ENCODE measurements at regions not wholly inside any gene's neighbourhood (a gene's known extent, or its start where the extent isn't known, plus 50 kb on each side); places are given as distances from the start of the nearest gene placed in this dataset.

DNA sequence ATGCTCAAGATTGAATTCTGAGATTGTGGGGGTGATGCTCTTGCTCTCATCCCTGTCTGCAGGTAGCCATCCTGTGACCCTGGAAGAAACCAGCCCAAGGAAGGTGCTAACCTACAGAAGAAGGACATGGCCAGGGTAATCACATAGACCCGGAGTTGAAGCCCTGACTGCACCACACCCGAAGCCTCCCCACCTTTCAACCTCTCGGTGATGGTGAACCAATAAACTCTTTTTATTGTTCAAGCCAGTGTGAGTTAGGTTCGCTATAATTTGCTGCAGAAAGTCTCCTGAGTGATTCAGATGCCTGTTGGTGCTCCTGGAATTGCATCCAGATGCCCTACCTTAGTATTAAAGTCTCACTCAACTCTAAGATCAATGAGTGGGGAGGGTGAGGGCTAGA is 163.6 kb downstream of the PLPP3 start:
- no peak for DNase-seq (ENCODE audit: low read depth in 2 of 2)
- Histone ChIP-seq H3K4me3 (replicated peaks in 1 of 4; ENCODE audit: control extremely low read depth in 1 of 4, insufficient read depth in 1 of 4, low read depth in 3 of 4, low read length in 4 of 4) (no peak overlapping the region), H3K9ac (ENCODE audit: insufficient read depth, low read length) (no peak overlapping the region), H3K79me2 (ENCODE audit: control insufficient read depth, insufficient read depth, low read length) (no peaks in the 10 kb centered on the region), H2AFZ (ENCODE audit: low read length) (no peak overlapping the region), H3K9me3 (ENCODE audit: control insufficient read depth, insufficient read depth, low read depth, low read length) (no peaks in the 10 kb centered on the region), H4K20me1 (ENCODE audit: control insufficient read depth, extremely low read depth, insufficient read depth, low read length) (no peaks in the 10 kb centered on the region), H3K4me2 (ENCODE audit: extremely low read depth, insufficient read depth, low read length) (no peak overlapping the region), H3K4me1 (ENCODE audit: control insufficient read depth, extremely low read depth, insufficient read depth, low read length) (no peaks in the 10 kb centered on the region), H3K27me3 (ENCODE audit: control insufficient read depth, insufficient read depth, low read length) (no peaks in the 10 kb centered on the region), H3K27ac (ENCODE audit: insufficient read depth, low read length) (no peak overlapping the region), H3K36me3 (ENCODE audit: control insufficient read depth, insufficient read depth, low read length) (no peaks in the 10 kb centered on the region)
- no peak for TF ChIP-seq EZH2 (IDR thresholded peaks at IDR 0.05; ENCODE audit: low read length, missing control alignments)

- no peaks in the 10 kb centered on the region for H4K20me1 ChIP-seq (ENCODE audit: control insufficient read depth, extremely low read depth, insufficient read depth, low read length)
- no peak for DNase-seq (ENCODE audit: low read depth in 2 of 2)
- no peak overlapping the region for H3K4me2 ChIP-seq (ENCODE audit: extremely low read depth, insufficient read depth, low read length)
- H3K9ac ChIP-seq (ENCODE audit: insufficient read depth, low read length) = no peak overlapping the region
- H3K9me3 ChIP-seq (ENCODE audit: control insufficient read depth, insufficient read depth, low read depth, low read length) = no peaks in the 10 kb centered on the region
- no peaks in the 10 kb centered on the region for H3K79me2 ChIP-seq (ENCODE audit: control insufficient read depth, insufficient read depth, low read length)
- H3K36me3 ChIP-seq (ENCODE audit: control insufficient read depth, insufficient read depth, low read length) = no peaks in the 10 kb centered on the region
- no peak overlapping the region for H2AFZ ChIP-seq (ENCODE audit: low read length)
- H3K27ac ChIP-seq (ENCODE audit: insufficient read depth, low read length) = no peak overlapping the region
- no peak for TF ChIP-seq EZH2 (IDR thresholded peaks at IDR 0.05; ENCODE audit: low read length, missing control alignments)
- TF ChIP-seq, protein P1, sequence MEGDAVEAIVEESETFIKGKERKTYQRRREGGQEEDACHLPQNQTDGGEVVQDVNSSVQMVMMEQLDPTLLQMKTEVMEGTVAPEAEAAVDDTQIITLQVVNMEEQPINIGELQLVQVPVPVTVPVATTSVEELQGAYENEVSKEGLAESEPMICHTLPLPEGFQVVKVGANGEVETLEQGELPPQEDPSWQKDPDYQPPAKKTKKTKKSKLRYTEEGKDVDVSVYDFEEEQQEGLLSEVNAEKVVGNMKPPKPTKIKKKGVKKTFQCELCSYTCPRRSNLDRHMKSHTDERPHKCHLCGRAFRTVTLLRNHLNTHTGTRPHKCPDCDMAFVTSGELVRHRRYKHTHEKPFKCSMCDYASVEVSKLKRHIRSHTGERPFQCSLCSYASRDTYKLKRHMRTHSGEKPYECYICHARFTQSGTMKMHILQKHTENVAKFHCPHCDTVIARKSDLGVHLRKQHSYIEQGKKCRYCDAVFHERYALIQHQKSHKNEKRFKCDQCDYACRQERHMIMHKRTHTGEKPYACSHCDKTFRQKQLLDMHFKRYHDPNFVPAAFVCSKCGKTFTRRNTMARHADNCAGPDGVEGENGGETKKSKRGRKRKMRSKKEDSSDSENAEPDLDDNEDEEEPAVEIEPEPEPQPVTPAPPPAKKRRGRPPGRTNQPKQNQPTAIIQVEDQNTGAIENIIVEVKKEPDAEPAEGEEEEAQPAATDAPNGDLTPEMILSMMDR (conservative IDR thresholded peaks at IDR 0.05 in 1 of 2, IDR thresholded peaks at IDR 0.05 in 1 of 2; ENCODE audit: low read depth in 1 of 2, low read length in 2 of 2) = no peak
- no peak overlapping the region for H3K4me3 ChIP-seq (replicated peaks in 1 of 4; ENCODE audit: control extremely low read depth in 1 of 4, insufficient read depth in 1 of 4, low read depth in 3 of 4, low read length in 4 of 4)
- no peaks in the 10 kb centered on the region for H3K4me1 ChIP-seq (ENCODE audit: control insufficient read depth, extremely low read depth, insufficient read depth, low read length)
- H3K27me3 ChIP-seq (ENCODE audit: control insufficient read depth, insufficient read depth, low read length) = no peaks in the 10 kb centered on the region
Observed at GRCh38 chr1:56415258-56415657, 164.1 kb downstream of the PLPP3 start.

DNA sequence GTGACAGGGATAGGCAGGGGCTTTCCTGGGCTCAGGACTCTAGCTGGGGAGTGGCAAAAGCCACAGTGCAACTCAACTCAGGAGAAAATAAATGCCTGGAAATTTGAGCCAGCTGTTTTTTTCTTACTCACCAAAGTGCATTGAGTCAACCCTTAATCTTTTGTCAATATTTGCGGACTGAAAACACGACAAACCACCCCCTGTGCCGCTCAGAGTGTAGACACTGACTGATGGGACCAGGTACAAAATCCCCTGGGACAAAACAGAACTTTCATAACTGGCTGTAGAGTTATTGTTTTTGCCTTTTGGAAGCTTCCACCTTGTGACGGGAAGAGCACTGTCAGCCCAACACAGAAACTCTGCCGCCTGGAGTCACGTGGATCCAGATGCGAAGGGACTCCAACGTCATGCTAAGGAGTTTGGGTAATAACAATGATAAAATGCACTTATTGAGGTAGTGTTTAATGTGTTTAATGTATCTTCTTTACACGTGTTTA is 164.6 kb downstream of the PLPP3 start:
- no peak for DNase-seq (ENCODE audit: low read depth in 2 of 2)
- Histone ChIP-seq H3K4me1 (ENCODE audit: control insufficient read depth, extremely low read depth, insufficient read depth, low read length) (no peaks in the 10 kb centered on the region), H3K36me3 (ENCODE audit: control insufficient read depth, insufficient read depth, low read length) (no peaks in the 10 kb centered on the region), H3K27me3 (ENCODE audit: control insufficient read depth, insufficient read depth, low read length) (no peaks in the 10 kb centered on the region), H3K9me3 (ENCODE audit: control insufficient read depth, insufficient read depth, low read depth, low read length) (no peaks in the 10 kb centered on the region), H3K9ac (ENCODE audit: insufficient read depth, low read length) (no peak overlapping the region), H3K4me3 (replicated peaks in 1 of 4; ENCODE audit: control extremely low read depth in 1 of 4, insufficient read depth in 1 of 4, low read depth in 3 of 4, low read length in 4 of 4) (no peak overlapping the region), H3K4me2 (ENCODE audit: extremely low read depth, insufficient read depth, low read length) (no peak overlapping the region), H3K27ac (ENCODE audit: insufficient read depth, low read length) (no peak overlapping the region), H2AFZ (ENCODE audit: low read length) (no peak overlapping the region), H3K79me2 (ENCODE audit: control insufficient read depth, insufficient read depth, low read length) (no peaks in the 10 kb centered on the region), H4K20me1 (ENCODE audit: control insufficient read depth, extremely low read depth, insufficient read depth, low read length) (no peaks in the 10 kb centered on the region)
- TF ChIP-seq, protein P1 (conservative IDR thresholded peaks at IDR 0.05 in 1 of 2, IDR thresholded peaks at IDR 0.05 in 1 of 2; ENCODE audit: low read depth in 1 of 2, low read length in 2 of 2) = no peak
- no peak for TF ChIP-seq EZH2 (IDR thresholded peaks at IDR 0.05; ENCODE audit: low read length, missing control alignments)
